ENCODE measurements at regions not wholly inside any gene's neighbourhood (a gene's known extent, or its start where the extent isn't known, plus 50 kb on each side); places are given as distances from the start of the nearest gene placed in this dataset.

DNA sequence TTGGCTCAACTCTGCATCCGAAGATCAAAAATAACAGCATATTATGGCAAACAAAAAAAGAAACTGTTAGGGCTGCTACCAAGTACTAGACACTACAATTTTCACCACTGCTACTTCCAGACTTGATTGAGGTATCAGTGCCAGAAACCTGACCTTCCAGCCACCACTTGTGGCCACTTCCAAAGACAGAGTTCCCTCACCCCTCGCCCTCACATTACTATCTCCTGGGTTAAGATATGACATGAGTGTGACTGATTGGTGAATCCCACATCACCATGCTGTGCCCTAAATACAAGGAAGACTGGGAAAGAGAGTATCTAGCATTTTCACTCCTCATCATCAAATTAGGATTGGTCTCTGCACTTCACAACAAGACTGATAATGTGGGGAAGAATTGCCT lies 296.1 kb upstream of the NT5C1B start:
- TF ChIP-seq CTCF (conservative IDR thresholded peaks at IDR 0.05; ENCODE audit: low read depth, low read length) (no peak), MAFK (IDR thresholded peaks at IDR 0.05; ENCODE audit: low read depth, low read length) (no peak), FOS (IDR thresholded peaks at IDR 0.05; ENCODE audit: low read depth, low read length) (no peak)

Measured in IMR-90 (cell line).